GM23338 (cell line): ENCODE measurements at regions not wholly inside any gene's neighbourhood (a gene's known extent, or its start where the extent isn't known, plus 50 kb on each side); places are given as distances from the start of the nearest gene placed in this dataset.

Source experiments
- ATAC-seq: fragments of 200-7000 bp; cut with Tn5 transposase; 3 replicates; pipeline ENCODE4 v1.9.1; 2020
- DNase-seq: peaks from one replicate; pipeline ENCODE4 v3.0.0-alpha.2; 2015; ENCODE audit warnings: low spot score
- H2AFZ ChIP-seq: fragments of 200-600 bp; sonication (generic); 2 replicates; pipeline ENCODE4 v1.8.0; 2016; ENCODE audit warnings: antibody characterized with exemption, mild to moderate bottlenecking, moderate library complexity
- H3F3A ChIP-seq: fragments of 200-600 bp; sonication (generic); replicated peaks from 2 replicates; pipeline ENCODE4 v1.8.0; 2017; ENCODE audit warnings: antibody characterized with exemption, mixed run types, low read depth
- H3K27ac ChIP-seq: fragments of 200-600 bp; sonication (generic); 2 replicates; pipeline ENCODE4 v1.6.1; 2016; ENCODE audit warnings: low read depth
- H3K27me3 ChIP-seq: fragments of 200-600 bp; sonication (generic); 2 replicates; pipeline ENCODE4 v1.8.0; 2016; ENCODE audit warnings: mild to moderate bottlenecking, mixed run types, moderate library complexity; ENCODE audit not compliant: insufficient read depth
- H3K36me3 ChIP-seq: fragments of 200-600 bp; sonication (generic); 2 replicates; pipeline ENCODE4 v1.8.0; 2016; ENCODE audit warnings: mild to moderate bottlenecking; ENCODE audit not compliant: insufficient read depth
- H3K4me1 ChIP-seq: fragments of 200-600 bp; sonication (generic); 2 replicates; pipeline ENCODE4 v1.8.0; 2016; ENCODE audit warnings: mild to moderate bottlenecking, moderate library complexity; ENCODE audit not compliant: insufficient read depth
- H3K4me2 ChIP-seq: fragments of 200-600 bp; sonication (generic); 2 replicates; pipeline ENCODE4 v1.7.1; 2017; ENCODE audit warnings: mixed run types
- H3K4me3 ChIP-seq: fragments of 200-600 bp; sonication (generic); 2 replicates; pipeline ENCODE4 v1.6.1; 2016; ENCODE audit warnings: mixed run types
- H3K79me2 ChIP-seq: fragments of 200-600 bp; sonication (generic); replicated peaks from 2 replicates; pipeline ENCODE4 v1.8.0; 2017; ENCODE audit warnings: mild to moderate bottlenecking; ENCODE audit not compliant: insufficient read depth
- H3K9me2 ChIP-seq: fragments of 200-600 bp; sonication (generic); 2 replicates; pipeline ENCODE4 v1.8.0; 2017; ENCODE audit not compliant: insufficient read depth
- H4K20me1 ChIP-seq: fragments of 200-600 bp; sonication (generic); replicated peaks from 2 replicates; pipeline ENCODE4 v1.8.0; 2017; ENCODE audit warnings: mild to moderate bottlenecking; ENCODE audit not compliant: insufficient read depth
- H3K27ac Mint-ChIP-seq: 2 replicates; pipeline ENCODE4 v1.8.0; 2020; ENCODE audit warnings: inconsistent platforms, mild to moderate bottlenecking, moderate library complexity, mixed read lengths
- H3K27me3 Mint-ChIP-seq: 3 replicates; pipeline ENCODE4 v1.8.0; 2022; ENCODE audit warnings: low read depth, mild to moderate bottlenecking, moderate library complexity, mixed read lengths, inconsistent platforms; ENCODE audit not compliant: insufficient read depth, poor library complexity
- H3K36me3 Mint-ChIP-seq: 3 replicates; pipeline ENCODE4 v1.8.0; 2021; ENCODE audit warnings: low read depth, mild to moderate bottlenecking, inconsistent platforms, moderate library complexity, mixed read lengths
- H3K4me1 Mint-ChIP-seq: 3 replicates; pipeline ENCODE4 v1.8.0; 2020; ENCODE audit warnings: mild to moderate bottlenecking, inconsistent platforms, mixed read lengths
- H3K4me3 Mint-ChIP-seq: 3 replicates; pipeline ENCODE4 v1.8.0; 2021; ENCODE audit warnings: moderate library complexity, mild to moderate bottlenecking, inconsistent platforms, mixed read lengths
- H3K9me3 Mint-ChIP-seq: 3 replicates; pipeline ENCODE4 v1.8.0; 2020; ENCODE audit warnings: moderate library complexity, mild to moderate bottlenecking, inconsistent platforms, mixed read lengths
- ZNF114 ChIP-seq: fragments of 250-450 bp; sonication (Bioruptor Pico); IDR thresholded peaks from 2 replicates; pipeline ENCODE4 v1.5.0; 2020; ENCODE audit warnings: mild to moderate bottlenecking, moderate library complexity
- ZNF462 ChIP-seq: fragments of 250-450 bp; sonication (Bioruptor Pico); IDR thresholded peaks from 2 replicates; pipeline ENCODE4 v1.5.0; 2020; ENCODE audit warnings: mild to moderate bottlenecking, moderate library complexity
- TF ChIP-seq, protein P1 (sequence below): IDR thresholded peaks from one replicate; pipeline ENCODE4 v1.6.1; 2018; ENCODE audit warnings: antibody characterized with exemption; ENCODE audit not compliant: unreplicated experiment

DNA sequence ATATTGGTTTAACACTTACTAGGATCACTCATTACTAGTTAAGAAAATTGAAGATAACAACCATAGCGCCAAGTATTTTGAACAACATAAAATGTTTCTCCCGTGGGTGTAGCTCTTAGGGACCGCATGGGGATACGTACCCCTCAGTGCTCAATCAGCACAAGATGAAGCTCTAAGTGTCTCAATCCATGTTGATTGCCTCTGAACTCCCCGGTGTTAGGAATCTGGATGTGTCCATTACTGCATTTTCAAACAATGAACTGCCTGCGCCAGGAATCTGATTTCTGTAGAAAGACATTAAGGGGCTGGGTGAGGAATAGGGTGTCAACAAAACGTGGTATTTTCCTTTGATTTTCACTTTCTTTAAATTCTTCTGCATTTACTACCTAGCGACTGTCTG lies 100.2 kb downstream of the LMO4 start:
- no peak overlapping the region for H3K4me3 Mint-ChIP-seq
- Histone ChIP-seq H3K4me1 (peaks cover 26% of the 10 kb centered on the region), H3K27ac (peak overlapping the region; percentile 70), H3F3A (no peaks in the 10 kb centered on the region), H3K36me3 (no peaks in the 10 kb centered on the region), H3K9me2 (no peaks in the 10 kb centered on the region), H3K4me3 (no peak overlapping the region; the same call in 1 of the 2 replicates), H3K79me2 (no peaks in the 10 kb centered on the region), H4K20me1 (no peaks in the 10 kb centered on the region), H3K4me2 (peak overlapping the region; percentile 39), H3K27me3 (no peaks in the 10 kb centered on the region), H2AFZ (peak overlapping the region; percentile 3; the same call in 1 of the 2 replicates)
- DNase-seq (peak; percentile 32), ATAC-seq (peak; percentile 75)
- peaks cover 27% of the 10 kb centered on the region for H3K4me1 Mint-ChIP-seq
- peaks cover 3% of the 10 kb centered on the region for H3K27me3 Mint-ChIP-seq
- TF ChIP-seq ZNF114 (CRISPR knock-in tag) (no peak), ZNF462 (CRISPR knock-in tag) (no peak)
- TF ChIP-seq, protein P1, sequence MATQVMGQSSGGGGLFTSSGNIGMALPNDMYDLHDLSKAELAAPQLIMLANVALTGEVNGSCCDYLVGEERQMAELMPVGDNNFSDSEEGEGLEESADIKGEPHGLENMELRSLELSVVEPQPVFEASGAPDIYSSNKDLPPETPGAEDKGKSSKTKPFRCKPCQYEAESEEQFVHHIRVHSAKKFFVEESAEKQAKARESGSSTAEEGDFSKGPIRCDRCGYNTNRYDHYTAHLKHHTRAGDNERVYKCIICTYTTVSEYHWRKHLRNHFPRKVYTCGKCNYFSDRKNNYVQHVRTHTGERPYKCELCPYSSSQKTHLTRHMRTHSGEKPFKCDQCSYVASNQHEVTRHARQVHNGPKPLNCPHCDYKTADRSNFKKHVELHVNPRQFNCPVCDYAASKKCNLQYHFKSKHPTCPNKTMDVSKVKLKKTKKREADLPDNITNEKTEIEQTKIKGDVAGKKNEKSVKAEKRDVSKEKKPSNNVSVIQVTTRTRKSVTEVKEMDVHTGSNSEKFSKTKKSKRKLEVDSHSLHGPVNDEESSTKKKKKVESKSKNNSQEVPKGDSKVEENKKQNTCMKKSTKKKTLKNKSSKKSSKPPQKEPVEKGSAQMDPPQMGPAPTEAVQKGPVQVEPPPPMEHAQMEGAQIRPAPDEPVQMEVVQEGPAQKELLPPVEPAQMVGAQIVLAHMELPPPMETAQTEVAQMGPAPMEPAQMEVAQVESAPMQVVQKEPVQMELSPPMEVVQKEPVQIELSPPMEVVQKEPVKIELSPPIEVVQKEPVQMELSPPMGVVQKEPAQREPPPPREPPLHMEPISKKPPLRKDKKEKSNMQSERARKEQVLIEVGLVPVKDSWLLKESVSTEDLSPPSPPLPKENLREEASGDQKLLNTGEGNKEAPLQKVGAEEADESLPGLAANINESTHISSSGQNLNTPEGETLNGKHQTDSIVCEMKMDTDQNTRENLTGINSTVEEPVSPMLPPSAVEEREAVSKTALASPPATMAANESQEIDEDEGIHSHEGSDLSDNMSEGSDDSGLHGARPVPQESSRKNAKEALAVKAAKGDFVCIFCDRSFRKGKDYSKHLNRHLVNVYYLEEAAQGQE: no peak
- no peaks in the 10 kb centered on the region for H3K9me3 Mint-ChIP-seq
- H3K36me3 Mint-ChIP-seq: peaks cover 6% of the 10 kb centered on the region; the same call in 1 of the 3 replicates
- H3K27ac Mint-ChIP-seq: no peak overlapping the region
